ENCODE measurements at regions not wholly inside any gene's neighbourhood (a gene's known extent, or its start where the extent isn't known, plus 50 kb on each side); places are given as distances from the start of the nearest gene placed in this dataset.

DNA sequence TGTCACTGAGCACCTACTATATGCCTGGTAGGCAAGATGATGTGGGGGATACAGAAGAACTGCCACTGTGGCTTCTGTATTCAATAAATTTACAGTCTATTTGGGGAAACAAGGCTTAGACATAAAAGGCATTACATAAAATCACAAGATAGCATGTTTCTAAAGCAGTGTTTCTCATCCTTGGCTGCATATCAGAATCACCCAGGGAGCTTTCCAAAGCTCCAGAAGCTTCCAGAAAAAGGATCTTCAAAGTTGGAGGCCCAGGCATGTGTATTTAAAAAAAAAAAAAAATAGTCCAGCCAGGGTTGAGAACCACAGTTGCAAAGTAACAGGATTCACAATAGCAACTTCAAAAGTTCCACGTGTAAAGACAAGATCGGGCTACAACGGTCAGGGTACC lies 112.4 kb upstream of the SPACA1 start:
- H3K56ac ChIP-seq (ENCODE audit: insufficient read length, low read depth, low read length), result no peak overlapping the region
- no peaks in the 10 kb centered on the region for H3K23me2 ChIP-seq (ENCODE audit: insufficient read length, low read depth, low read length, poor library complexity, severe bottlenecking)
- H3K27ac ChIP-seq (ENCODE audit: insufficient read length, low read depth, low read length), result no peak overlapping the region
- H3K79me2 ChIP-seq (ENCODE audit: insufficient read depth, low read length), result no peaks in the 10 kb centered on the region
- no peaks in the 10 kb centered on the region for H4K20me1 ChIP-seq (ENCODE audit: control insufficient read depth, insufficient read depth, insufficient read length)
- H3K18ac ChIP-seq (ENCODE audit: insufficient read length, low read depth, low read length), result no peak overlapping the region
- H3K79me1 ChIP-seq (ENCODE audit: insufficient read depth, low read depth, low read length, poor library complexity, severe bottlenecking), result no peaks in the 10 kb centered on the region
- no CpG with 5 or more reads among the region's 3 CpGs for WGBS (ENCODE audit: extremely low coverage, insufficient read length, low lambda C conversion rate)
- no peaks in the 10 kb centered on the region for H3K27me3 ChIP-seq (ENCODE audit: insufficient read depth, low read length)
- Mint-ChIP-seq H3K4me3 (no peak overlapping the region), H3K9me3 (no peaks in the 10 kb centered on the region), H3K36me3 (ENCODE audit: insufficient read depth in 1 of 3, low read depth in 3 of 3) (no peaks in the 10 kb centered on the region; a peak in 1 of 7 replicates), H3K27ac (0 out of 7 replicates have a peak overlapping the region, but pooled peaks of 1 of the 3 experiments have one; percentile 24), H3K4me1 (peaks cover 48 to 50% of the 10 kb centered on the region in 2 experiments), H3K27me3 (ENCODE audit: low read depth) (peaks cover 6% of the 10 kb centered on the region)
- H2BK5ac ChIP-seq (ENCODE audit: insufficient read length, low read length), result no peak overlapping the region
- no peak overlapping the region for H3K14ac ChIP-seq (ENCODE audit: insufficient read depth, low read length)
- H4K5ac ChIP-seq (ENCODE audit: insufficient read length, low read depth, low read length), result no peak overlapping the region
- H3K4ac ChIP-seq (ENCODE audit: low read depth, low read length), result no peak overlapping the region
- H2BK120ac ChIP-seq (ENCODE audit: low read depth, low read length, poor library complexity, severe bottlenecking), result no peak overlapping the region
- H3K23ac ChIP-seq (ENCODE audit: insufficient read length, low read depth, low read length), result no peak overlapping the region
- TF ChIP-seq CTCF (conservative IDR thresholded peaks at IDR 0.05), result no peak
- no peak overlapping the region for H3K4me2 ChIP-seq (ENCODE audit: insufficient read depth, insufficient read length, low read length)
- H2AFZ ChIP-seq (ENCODE audit: low read length), result no peak overlapping the region
- H2AK5ac ChIP-seq (ENCODE audit: insufficient read length, low read length), result no peak overlapping the region
- peaks cover 3% of the 10 kb centered on the region for H3K4me1 ChIP-seq (ENCODE audit: insufficient read depth, low read length)
- H3K9ac ChIP-seq (ENCODE audit: extremely low read depth, insufficient read length, low read length), result no peak overlapping the region
- no peak overlapping the region for H2BK12ac ChIP-seq (ENCODE audit: insufficient read length, low read depth, low read length)
- no peak overlapping the region for H4K8ac ChIP-seq (replicated peaks; ENCODE audit: insufficient read length, low read depth, low read length)
- H2BK20ac ChIP-seq (ENCODE audit: low read depth, low read length, poor library complexity, severe bottlenecking), result no peak overlapping the region
- H4K91ac ChIP-seq (ENCODE audit: insufficient read length, low read depth, low read length), result no peak overlapping the region
- DNase-seq, result no peak
- no peak overlapping the region for H2BK15ac ChIP-seq (ENCODE audit: low read depth, low read length)
- no peaks in the 10 kb centered on the region for H3K9me3 ChIP-seq (ENCODE audit: control insufficient read depth, low read depth, low read length)
- H3T11ph ChIP-seq (ENCODE audit: low read length), result no peak overlapping the region
